Chondrocyte (in vitro differentiated cells): ENCODE measurements at regions not wholly inside any gene's neighbourhood (a gene's known extent, or its start where the extent isn't known, plus 50 kb on each side); places are given as distances from the start of the nearest gene placed in this dataset.

Experiments
- DNase-seq: peaks from one replicate; pipeline ENCODE4 v3.0.0; 2021; ENCODE audit warnings: mixed read lengths, low spot score
- H3K27ac Mint-ChIP-seq: one replicate; pipeline ENCODE4 v1.8.0; 2021; ENCODE audit warnings: mild to moderate bottlenecking, moderate library complexity, mixed read lengths; ENCODE audit not compliant: unreplicated experiment
- H3K27me3 Mint-ChIP-seq: 2 replicates; pipeline ENCODE4 v1.8.0; 2021; ENCODE audit warnings: low read depth, mixed read lengths
- H3K36me3 Mint-ChIP-seq: 2 replicates; pipeline ENCODE4 v1.8.0; 2021; ENCODE audit warnings: low read depth, mixed read lengths
- H3K4me1 Mint-ChIP-seq: 2 replicates; pipeline ENCODE4 v1.8.0; 2021; ENCODE audit warnings: low read depth, mild to moderate bottlenecking, mixed read lengths
- H3K4me3 Mint-ChIP-seq: one replicate; pipeline ENCODE4 v1.8.0; 2021; ENCODE audit warnings: mild to moderate bottlenecking, moderate library complexity, mixed read lengths; ENCODE audit not compliant: unreplicated experiment
- H3K9me3 Mint-ChIP-seq: 2 replicates; pipeline ENCODE4 v1.8.0; 2021; ENCODE audit warnings: low read depth, mixed read lengths
- TF ChIP-seq, protein P1 (sequence below): fragments of 200-600 bp; sonication (generic); IDR thresholded peaks from 2 replicates; pipeline ENCODE4 v1.5.0; 2021; ENCODE audit warnings: antibody characterized with exemption, mild to moderate bottlenecking, moderate library complexity

DNA sequence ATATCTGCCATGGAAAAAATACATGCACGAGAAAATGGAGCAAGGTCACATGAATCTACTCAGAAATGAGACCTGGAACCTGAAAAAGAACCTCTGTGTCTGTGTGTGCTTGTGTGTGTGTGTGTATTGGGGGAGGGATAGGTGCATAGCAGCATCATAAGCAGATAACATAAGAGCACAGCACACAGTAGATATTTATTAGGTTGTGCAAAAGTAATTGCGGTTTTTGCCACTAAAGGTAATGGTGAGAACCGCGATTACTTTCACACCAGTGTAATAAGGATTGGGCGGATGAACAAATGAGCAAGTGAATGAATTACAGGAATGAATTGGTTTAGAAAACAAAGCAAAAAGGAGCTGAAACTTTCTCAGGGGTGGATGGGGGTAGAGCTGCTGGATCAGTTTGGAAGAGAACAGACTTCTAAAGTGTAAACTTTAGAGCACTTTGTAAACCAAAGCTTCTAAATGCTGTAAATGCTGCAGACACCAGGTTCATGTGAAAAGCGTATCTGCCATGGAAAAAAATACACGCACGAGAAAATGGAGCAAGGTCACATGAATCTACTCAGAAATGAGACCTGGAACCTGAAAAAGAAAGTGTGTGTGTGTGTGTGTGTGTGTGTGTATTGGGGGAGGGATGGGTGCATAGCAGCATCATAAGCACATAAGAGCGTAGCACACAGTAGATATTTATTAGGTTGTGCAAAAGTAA is 156.9 kb downstream of the TOMM20 start:
- no peak overlapping the region for H3K4me3 Mint-ChIP-seq
- no peaks in the 10 kb centered on the region for H3K9me3 Mint-ChIP-seq
- H3K4me1 Mint-ChIP-seq = peaks cover 46% of the 10 kb centered on the region
- no peaks in the 10 kb centered on the region for H3K36me3 Mint-ChIP-seq
- H3K27ac Mint-ChIP-seq = peak overlapping the region; percentile 97
- DNase-seq = no peak
- TF ChIP-seq, protein P1, sequence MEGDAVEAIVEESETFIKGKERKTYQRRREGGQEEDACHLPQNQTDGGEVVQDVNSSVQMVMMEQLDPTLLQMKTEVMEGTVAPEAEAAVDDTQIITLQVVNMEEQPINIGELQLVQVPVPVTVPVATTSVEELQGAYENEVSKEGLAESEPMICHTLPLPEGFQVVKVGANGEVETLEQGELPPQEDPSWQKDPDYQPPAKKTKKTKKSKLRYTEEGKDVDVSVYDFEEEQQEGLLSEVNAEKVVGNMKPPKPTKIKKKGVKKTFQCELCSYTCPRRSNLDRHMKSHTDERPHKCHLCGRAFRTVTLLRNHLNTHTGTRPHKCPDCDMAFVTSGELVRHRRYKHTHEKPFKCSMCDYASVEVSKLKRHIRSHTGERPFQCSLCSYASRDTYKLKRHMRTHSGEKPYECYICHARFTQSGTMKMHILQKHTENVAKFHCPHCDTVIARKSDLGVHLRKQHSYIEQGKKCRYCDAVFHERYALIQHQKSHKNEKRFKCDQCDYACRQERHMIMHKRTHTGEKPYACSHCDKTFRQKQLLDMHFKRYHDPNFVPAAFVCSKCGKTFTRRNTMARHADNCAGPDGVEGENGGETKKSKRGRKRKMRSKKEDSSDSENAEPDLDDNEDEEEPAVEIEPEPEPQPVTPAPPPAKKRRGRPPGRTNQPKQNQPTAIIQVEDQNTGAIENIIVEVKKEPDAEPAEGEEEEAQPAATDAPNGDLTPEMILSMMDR = no peak
- H3K27me3 Mint-ChIP-seq = no peaks in the 10 kb centered on the region

DNA sequence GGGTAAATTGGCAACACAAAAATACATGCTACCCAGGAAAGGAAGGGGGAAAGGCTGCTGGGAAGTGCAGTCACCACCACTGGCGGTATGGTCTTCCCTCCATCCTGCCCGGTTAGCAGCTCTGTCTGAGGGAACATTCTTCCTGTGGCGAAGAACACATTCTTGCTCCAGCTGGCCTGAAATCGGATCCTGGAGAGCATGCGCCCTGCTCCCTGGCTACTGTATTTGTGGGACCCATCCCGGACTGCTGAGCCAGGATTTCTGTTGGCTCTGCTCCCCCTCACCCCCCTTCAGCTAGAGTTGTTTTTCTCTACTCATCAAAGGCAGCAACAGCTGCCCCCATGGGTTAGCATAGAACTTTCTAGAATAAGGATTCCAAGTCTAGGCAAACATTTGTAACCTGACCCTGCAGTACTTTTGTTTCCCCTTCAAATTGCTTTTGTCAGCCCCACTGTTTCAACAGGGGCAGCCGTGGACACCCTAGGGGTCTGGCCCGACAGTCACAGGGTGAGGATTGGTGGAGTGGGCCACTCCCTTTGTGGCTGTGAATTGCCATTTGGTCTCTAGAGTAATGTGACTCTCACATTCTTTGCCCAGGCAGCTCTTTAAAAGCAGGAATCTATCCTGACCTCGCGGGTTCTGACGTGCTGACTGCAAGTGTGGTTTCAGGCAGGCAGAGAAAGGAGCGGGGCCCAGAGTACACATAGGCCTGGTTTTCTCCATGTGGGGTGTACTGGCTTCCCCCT is 157.7 kb downstream of the TOMM20 start:
- DNase-seq = no peak
- H3K4me3 Mint-ChIP-seq = peak overlapping the region; percentile 48
- peaks cover 49% of the 10 kb centered on the region for H3K4me1 Mint-ChIP-seq
- peak overlapping the region; percentile 97 for H3K27ac Mint-ChIP-seq
- H3K27me3 Mint-ChIP-seq = no peaks in the 10 kb centered on the region
- no peaks in the 10 kb centered on the region for H3K9me3 Mint-ChIP-seq
- no peaks in the 10 kb centered on the region for H3K36me3 Mint-ChIP-seq
- TF ChIP-seq, protein P1 = no peak

DNA sequence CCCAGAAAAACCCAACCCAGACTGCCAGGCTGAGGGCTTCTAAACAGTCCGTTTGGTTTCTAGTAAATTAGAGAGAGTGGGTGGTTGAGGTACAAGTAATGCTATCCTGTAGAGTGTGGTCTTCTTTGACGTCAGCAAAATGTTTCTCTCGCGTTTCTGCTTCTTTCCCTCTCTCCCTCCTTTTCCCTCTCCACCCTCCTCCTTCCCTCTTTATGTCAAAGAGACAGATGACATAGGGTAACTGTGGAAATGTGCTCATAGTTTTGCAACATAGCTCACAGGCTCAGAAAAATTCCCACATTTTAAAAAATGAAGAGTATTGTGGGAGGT is 158.3 kb downstream of the TOMM20 start:
- Mint-ChIP-seq H3K27ac (peak overlapping the region; percentile 97), H3K4me3 (peak overlapping the region; percentile 48), H3K27me3 (no peaks in the 10 kb centered on the region), H3K4me1 (peaks cover 48% of the 10 kb centered on the region), H3K36me3 (no peaks in the 10 kb centered on the region), H3K9me3 (no peaks in the 10 kb centered on the region)
- DNase-seq = no peak
- TF ChIP-seq, protein P1 = no peak

DNA sequence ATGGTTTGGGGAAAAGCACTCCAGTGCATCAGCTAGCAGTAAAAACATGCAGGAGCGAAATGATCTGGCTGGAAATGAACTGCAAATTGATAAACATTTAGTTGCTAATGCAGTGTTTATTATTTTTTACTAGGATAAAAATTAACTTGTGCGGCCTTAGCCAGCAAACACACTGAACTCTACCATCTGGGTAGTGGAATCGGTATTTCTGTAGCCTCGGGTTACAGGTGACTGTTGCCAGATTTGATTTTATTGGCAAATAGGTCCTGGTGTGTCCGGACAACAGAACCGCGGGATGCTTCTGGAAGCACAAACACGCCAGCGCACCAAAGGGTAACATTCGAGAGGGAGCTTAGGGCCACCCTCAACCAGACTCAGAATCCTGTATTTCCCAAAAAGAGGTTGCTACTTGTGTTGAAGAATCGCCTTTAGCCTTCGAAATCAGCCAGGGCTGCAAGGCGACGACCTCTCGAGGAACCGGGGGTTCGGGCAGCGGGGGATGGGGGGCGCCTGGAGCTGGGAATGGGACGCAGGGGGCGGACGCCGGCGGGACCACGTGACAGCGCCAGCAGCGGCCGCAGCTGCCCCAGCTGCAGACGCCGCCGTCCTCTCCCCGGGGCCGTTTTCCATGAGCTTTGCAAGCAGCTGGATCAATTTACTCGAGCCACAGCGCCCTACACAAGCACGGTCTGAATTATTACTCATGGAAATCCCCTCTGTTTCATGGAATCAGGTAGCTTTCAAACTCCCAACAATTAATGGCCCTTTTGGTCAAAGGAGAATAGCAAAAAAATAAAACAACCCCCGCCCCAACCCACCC is 158.8 kb downstream of the TOMM20 start:
- Mint-ChIP-seq H3K9me3 (no peaks in the 10 kb centered on the region), H3K27ac (peak overlapping the region; percentile 97), H3K27me3 (no peaks in the 10 kb centered on the region), H3K36me3 (no peaks in the 10 kb centered on the region), H3K4me1 (peaks cover 48% of the 10 kb centered on the region), H3K4me3 (peak overlapping the region; percentile 54)
- DNase-seq = no peak
- TF ChIP-seq, protein P1 = no peak

DNA sequence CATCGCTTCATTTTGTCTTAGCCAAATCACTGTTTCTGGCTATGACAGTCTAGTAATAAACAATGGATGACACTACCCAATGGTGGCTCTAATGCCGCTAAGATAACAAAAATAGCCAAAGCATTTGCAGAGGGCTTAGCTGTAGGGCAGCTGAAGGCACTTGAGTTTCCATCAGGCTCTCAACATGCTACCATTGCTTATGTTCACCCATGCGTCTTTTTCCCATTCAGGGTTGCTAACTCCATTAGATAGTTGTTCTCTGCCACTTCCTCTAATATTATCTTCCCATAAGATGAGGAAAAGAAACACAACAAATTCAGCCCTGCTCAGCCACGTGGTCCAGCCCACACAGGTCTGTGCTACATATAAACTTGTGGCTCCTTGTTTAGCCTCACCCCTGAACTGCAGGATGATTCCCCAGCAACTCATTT is 159.6 kb downstream of the TOMM20 start:
- H3K9me3 Mint-ChIP-seq = no peaks in the 10 kb centered on the region
- H3K36me3 Mint-ChIP-seq = no peaks in the 10 kb centered on the region
- TF ChIP-seq, protein P1 = no peak
- DNase-seq = no peak
- H3K4me3 Mint-ChIP-seq = no peak overlapping the region
- peak overlapping the region; percentile 72 for H3K27ac Mint-ChIP-seq
- no peaks in the 10 kb centered on the region for H3K27me3 Mint-ChIP-seq
- H3K4me1 Mint-ChIP-seq = peaks cover 55% of the 10 kb centered on the region
